ENCODE measurements at regions not wholly inside any gene's neighbourhood (a gene's known extent, or its start where the extent isn't known, plus 50 kb on each side); places are given as distances from the start of the nearest gene placed in this dataset.

- TF ChIP-seq POLR2AphosphoS5 (IDR thresholded peaks at IDR 0.05) (no peak), TAF1 (IDR thresholded peaks at IDR 0.05; ENCODE audit: low read depth) (no peak), CTCF (IDR thresholded peaks at IDR 0.05; ENCODE audit: poor library complexity, severe bottlenecking) (no peak), REST (IDR thresholded peaks at IDR 0.05; ENCODE audit: borderline replicate concordance) (no peak), EP300 (conservative IDR thresholded peaks at IDR 0.05; ENCODE audit: poor library complexity, severe bottlenecking) (no peak), SMC3 (conservative IDR thresholded peaks at IDR 0.05; ENCODE audit: poor library complexity) (no peak), EZH2 (IDR thresholded peaks at IDR 0.05; ENCODE audit: borderline replicate concordance, insufficient read depth, low read length, poor library complexity, severe bottlenecking) (no peak), RAD21 (conservative IDR thresholded peaks at IDR 0.05) (no peak), MXI1 (conservative IDR thresholded peaks at IDR 0.05; ENCODE audit: poor library complexity, severe bottlenecking) (no peak)
Observed at GRCh38 chr5:118551031-118551430, 437.3 kb downstream of the DTWD2 start.
